ENCODE measurements at regions not wholly inside any gene's neighbourhood (a gene's known extent, or its start where the extent isn't known, plus 50 kb on each side); places are given as distances from the start of the nearest gene placed in this dataset.

- DNase-seq (no peak), ATAC-seq (ENCODE audit: insufficient read depth, low read depth) (no peak)
- no peak overlapping the region for H3K27ac ChIP-seq (ENCODE audit: low read length)
- no peak overlapping the region for H3K4me2 ChIP-seq (ENCODE audit: insufficient read depth, low read length)
- H4K20me1 ChIP-seq (ENCODE audit: insufficient read depth, low read length) = no peaks in the 10 kb centered on the region
- no peak overlapping the region for H3K4me3 ChIP-seq (ENCODE audit: low read depth in 1 of 2, low read length in 2 of 2)
- no peaks in the 10 kb centered on the region for H3K36me3 ChIP-seq (ENCODE audit: insufficient read depth, low read length)
- H3K79me2 ChIP-seq (ENCODE audit: insufficient read depth, low read length) = no peaks in the 10 kb centered on the region
- H3K4me1 ChIP-seq (ENCODE audit: insufficient read depth, low read length) = no peaks in the 10 kb centered on the region
- no peaks in the 10 kb centered on the region for H3K9me3 ChIP-seq (ENCODE audit: insufficient read depth, low read length, severe bottlenecking)
- no peak for TF ChIP-seq EZH2 (IDR thresholded peaks at IDR 0.05; ENCODE audit: borderline replicate concordance, low read depth, low read length, severe bottlenecking)
- TF ChIP-seq, protein P1, sequence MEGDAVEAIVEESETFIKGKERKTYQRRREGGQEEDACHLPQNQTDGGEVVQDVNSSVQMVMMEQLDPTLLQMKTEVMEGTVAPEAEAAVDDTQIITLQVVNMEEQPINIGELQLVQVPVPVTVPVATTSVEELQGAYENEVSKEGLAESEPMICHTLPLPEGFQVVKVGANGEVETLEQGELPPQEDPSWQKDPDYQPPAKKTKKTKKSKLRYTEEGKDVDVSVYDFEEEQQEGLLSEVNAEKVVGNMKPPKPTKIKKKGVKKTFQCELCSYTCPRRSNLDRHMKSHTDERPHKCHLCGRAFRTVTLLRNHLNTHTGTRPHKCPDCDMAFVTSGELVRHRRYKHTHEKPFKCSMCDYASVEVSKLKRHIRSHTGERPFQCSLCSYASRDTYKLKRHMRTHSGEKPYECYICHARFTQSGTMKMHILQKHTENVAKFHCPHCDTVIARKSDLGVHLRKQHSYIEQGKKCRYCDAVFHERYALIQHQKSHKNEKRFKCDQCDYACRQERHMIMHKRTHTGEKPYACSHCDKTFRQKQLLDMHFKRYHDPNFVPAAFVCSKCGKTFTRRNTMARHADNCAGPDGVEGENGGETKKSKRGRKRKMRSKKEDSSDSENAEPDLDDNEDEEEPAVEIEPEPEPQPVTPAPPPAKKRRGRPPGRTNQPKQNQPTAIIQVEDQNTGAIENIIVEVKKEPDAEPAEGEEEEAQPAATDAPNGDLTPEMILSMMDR (IDR thresholded peaks at IDR 0.05; ENCODE audit: borderline replicate concordance, extremely low read depth, low read length, poor library complexity, severe bottlenecking) = no peak
- H3K9ac ChIP-seq (ENCODE audit: low read depth, low read length) = no peak overlapping the region
- H2AFZ ChIP-seq (ENCODE audit: low read depth, low read length) = no peak overlapping the region
- peaks cover 9% of the 10 kb centered on the region for H3K27me3 ChIP-seq (ENCODE audit: insufficient read depth, low read length, poor library complexity)
These were observed 75.2 kb upstream of the RMDN2 start for GRCh38 chr2:37849911-37850310.

GRCh38 chr2:37851428-37851827 is 73.7 kb upstream of the RMDN2 start:
- Histone ChIP-seq H3K4me2 (ENCODE audit: insufficient read depth, low read length) (no peak overlapping the region), H4K20me1 (ENCODE audit: insufficient read depth, low read length) (no peaks in the 10 kb centered on the region), H3K36me3 (ENCODE audit: insufficient read depth, low read length) (no peaks in the 10 kb centered on the region), H3K79me2 (ENCODE audit: insufficient read depth, low read length) (no peaks in the 10 kb centered on the region), H2AFZ (ENCODE audit: low read depth, low read length) (no peak overlapping the region), H3K9me3 (ENCODE audit: insufficient read depth, low read length, severe bottlenecking) (no peaks in the 10 kb centered on the region), H3K27ac (ENCODE audit: low read length) (no peak overlapping the region), H3K4me3 (ENCODE audit: low read depth in 1 of 2, low read length in 2 of 2) (no peak overlapping the region), H3K27me3 (ENCODE audit: insufficient read depth, low read length, poor library complexity) (peaks cover 12% of the 10 kb centered on the region), H3K4me1 (ENCODE audit: insufficient read depth, low read length) (no peaks in the 10 kb centered on the region), H3K9ac (ENCODE audit: low read depth, low read length) (no peak overlapping the region)
- ATAC-seq (ENCODE audit: insufficient read depth, low read depth) = no peak
- TF ChIP-seq EZH2 (IDR thresholded peaks at IDR 0.05; ENCODE audit: borderline replicate concordance, low read depth, low read length, severe bottlenecking) = no peak
- TF ChIP-seq, protein P1 (IDR thresholded peaks at IDR 0.05; ENCODE audit: borderline replicate concordance, extremely low read depth, low read length, poor library complexity, severe bottlenecking) = no peak
- DNase-seq = no peak

DNA sequence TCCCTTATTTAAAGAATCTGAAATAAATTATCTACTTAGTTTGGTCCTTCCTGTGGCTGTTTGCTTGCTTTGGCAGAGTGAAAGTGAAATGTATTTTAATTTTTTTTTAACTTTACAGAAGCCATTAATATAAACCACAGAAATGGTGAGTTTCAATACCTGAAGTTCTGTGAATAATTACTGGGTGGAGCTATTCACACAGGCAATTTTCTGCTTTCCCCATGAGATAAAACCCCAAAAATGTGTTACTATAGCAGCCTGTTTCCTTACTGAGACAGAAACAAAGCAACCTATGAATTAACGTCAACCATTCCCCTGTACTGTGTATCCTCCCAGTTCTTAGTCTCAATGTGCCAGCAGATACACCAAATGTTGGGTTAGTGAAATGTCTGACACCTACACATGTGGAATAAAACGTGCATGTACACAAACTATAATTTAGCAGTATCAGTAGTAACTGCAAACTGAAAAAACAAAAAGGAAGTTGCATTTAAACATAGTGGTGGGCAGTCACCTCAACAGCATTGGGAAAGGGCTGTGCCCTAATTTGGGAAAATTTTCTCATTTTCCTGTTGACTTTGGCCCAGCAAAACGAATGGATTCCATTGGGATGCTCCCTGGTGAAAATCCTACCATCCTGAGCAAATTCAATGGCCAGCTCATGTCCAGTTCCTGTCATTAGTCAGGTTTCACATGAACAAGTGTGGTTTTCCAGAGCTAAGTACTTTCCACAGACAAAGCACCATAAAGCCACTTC is 73.1 kb upstream of the RMDN2 start:
- no peak overlapping the region for H2AFZ ChIP-seq (ENCODE audit: low read depth, low read length)
- ATAC-seq (ENCODE audit: insufficient read depth, low read depth) = no peak

More for the DNA sequence above, 73.1 kb upstream of the RMDN2 start:
- H4K20me1 ChIP-seq (ENCODE audit: insufficient read depth, low read length) = no peaks in the 10 kb centered on the region
- H3K36me3 ChIP-seq (ENCODE audit: insufficient read depth, low read length) = no peaks in the 10 kb centered on the region
- no peaks in the 10 kb centered on the region for H3K9me3 ChIP-seq (ENCODE audit: insufficient read depth, low read length, severe bottlenecking)
- H3K27ac ChIP-seq (ENCODE audit: low read length) = no peak overlapping the region
- H3K4me2 ChIP-seq (ENCODE audit: insufficient read depth, low read length) = no peak overlapping the region
- peaks cover 13% of the 10 kb centered on the region for H3K27me3 ChIP-seq (ENCODE audit: insufficient read depth, low read length, poor library complexity)
- H3K79me2 ChIP-seq (ENCODE audit: insufficient read depth, low read length) = no peaks in the 10 kb centered on the region
- H3K4me1 ChIP-seq (ENCODE audit: insufficient read depth, low read length) = no peaks in the 10 kb centered on the region
- TF ChIP-seq EZH2 (IDR thresholded peaks at IDR 0.05; ENCODE audit: borderline replicate concordance, low read depth, low read length, severe bottlenecking) = no peak
- TF ChIP-seq, protein P1 (IDR thresholded peaks at IDR 0.05; ENCODE audit: borderline replicate concordance, extremely low read depth, low read length, poor library complexity, severe bottlenecking) = no peak
- H3K4me3 ChIP-seq (ENCODE audit: low read depth in 1 of 2, low read length in 2 of 2) = no peak overlapping the region
- no peak overlapping the region for H3K9ac ChIP-seq (ENCODE audit: low read depth, low read length)
- DNase-seq = no peak

Measured in DND-41 (cell line).